Anterior cingulate cortex (tissue), 58 donors: ENCODE measurements at regions not wholly inside any gene's neighbourhood (a gene's known extent, or its start where the extent isn't known, plus 50 kb on each side); places are given as distances from the start of the nearest gene placed in this dataset.

ENCODE experiments used
- DNase-seq, 58 donors: peaks; one replicate each; lab custom pipeline; 2025; lab: John Stamatoyannopoulos, UW

- DNase-seq, result no peak
Measured at GRCh38 chr6:145451029-145451428, 284.3 kb downstream of the EPM2A start.

GRCh38 chr6:145453376-145453775 lies 281.9 kb downstream of the EPM2A start:
- no peak for DNase-seq

- DNase-seq, result no peak
Measured at GRCh38 chr6:145454006-145454405, 281.3 kb downstream of the EPM2A start.

GRCh38 chr6:145457556-145457955 lies 277.8 kb downstream of the EPM2A start:
- no peak for DNase-seq

- no peak for DNase-seq
Measured at GRCh38 chr6:145468534-145468933, 266.8 kb downstream of the EPM2A start.

GRCh38 chr6:145469021-145469420 lies 266.3 kb downstream of the EPM2A start:
- DNase-seq, result no peak

GRCh38 chr6:145475794-145476396 lies 259.4 kb downstream of the EPM2A start:
- DNase-seq, result no peak

- no peak for DNase-seq
Measured at GRCh38 chr6:145480024-145480423, 255.3 kb downstream of the EPM2A start.

GRCh38 chr6:145483191-145483996 lies 251.9 kb downstream of the EPM2A start:
- no peak for DNase-seq

- DNase-seq, result no peak
Measured at GRCh38 chr6:145485288-145485687, 250.0 kb downstream of the EPM2A start.

GRCh38 chr6:145486306-145486705 lies 249.0 kb downstream of the EPM2A start:
- DNase-seq, result no peak

GRCh38 chr6:145489583-145489982 lies 245.7 kb downstream of the EPM2A start:
- no peak for DNase-seq

GRCh38 chr6:145490068-145490467 lies 245.3 kb downstream of the EPM2A start:
- DNase-seq, result no peak

GRCh38 chr6:145491126-145491525 lies 244.2 kb downstream of the EPM2A start:
- DNase-seq, result no peak

GRCh38 chr6:145497006-145497405 lies 238.3 kb downstream of the EPM2A start:
- DNase-seq, result no peak

- no peak for DNase-seq
Measured at GRCh38 chr6:145498425-145498824, 236.9 kb downstream of the EPM2A start.

- DNase-seq, result no peak
Measured at GRCh38 chr6:145502416-145502815, 232.9 kb downstream of the EPM2A start.

- no peak for DNase-seq
Measured at GRCh38 chr6:145506136-145506535, 229.2 kb downstream of the EPM2A start.

GRCh38 chr6:145506565-145506964 lies 228.8 kb downstream of the EPM2A start:
- DNase-seq, result no peak

GRCh38 chr6:145507239-145507638 lies 228.1 kb downstream of the EPM2A start:
- DNase-seq, result no peak

- DNase-seq, result no peak
Measured at GRCh38 chr6:145508107-145508506, 227.2 kb downstream of the EPM2A start.

- DNase-seq, result no peak
Measured at GRCh38 chr6:145517492-145517891, 217.8 kb downstream of the EPM2A start.
